ENCODE measurements at regions not wholly inside any gene's neighbourhood (a gene's known extent, or its start where the extent isn't known, plus 50 kb on each side); places are given as distances from the start of the nearest gene placed in this dataset.
"Not testable (repeated sequence)": the region's sequence is repeated elsewhere in the genome, so short reads cannot be mapped to it uniquely, and the experiment has no call there.

DNA sequence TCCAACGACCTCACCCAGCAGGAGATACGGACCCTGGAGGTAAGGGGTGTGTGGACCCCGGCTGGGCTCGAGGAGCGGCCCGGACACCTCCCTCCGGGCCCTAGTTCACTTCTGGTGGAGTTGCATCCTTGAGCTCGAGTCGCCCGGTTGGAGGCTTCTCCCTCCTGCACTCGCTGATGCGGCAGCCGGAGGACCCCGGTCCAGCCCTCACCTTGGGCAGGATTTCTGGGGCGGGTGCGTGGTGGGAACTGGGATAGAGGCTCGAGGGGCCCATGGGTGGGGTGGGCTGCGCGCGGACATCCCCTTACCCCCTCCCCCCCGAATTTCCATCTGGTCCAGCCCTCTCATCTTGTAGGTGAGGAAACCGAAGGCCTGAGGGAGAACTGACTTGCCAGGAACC lies 311.8 kb downstream of the TP53TG3F start:
- not testable (repeated sequence) for TF ChIP-seq POLR2AphosphoS5 (IDR thresholded peaks at IDR 0.05; ENCODE audit: low read depth, low read length); POLR2A (IDR thresholded peaks at IDR 0.05; ENCODE audit: low read depth, low read length); TAF1 (IDR thresholded peaks at IDR 0.05; ENCODE audit: borderline replicate concordance, low read depth, low read length)

Measured in GM12892 (cell line).